NCI-H446 (cell line): ENCODE measurements at regions not wholly inside any gene's neighbourhood (a gene's known extent, or its start where the extent isn't known, plus 50 kb on each side); places are given as distances from the start of the nearest gene placed in this dataset.

Experiments used
- DNase-seq, 2 experiments: peaks; one replicate each; lab custom pipeline; 2025; lab: John Stamatoyannopoulos, UW

GRCh38 chr12:116402163-116402939, 124.9 kb upstream of the MED13L start:
- no peak for DNase-seq

GRCh38 chr12:116403546-116403945, 126.1 kb upstream of the MED13L start:
- DNase-seq = no peak

GRCh38 chr12:116404247-116404646, 126.8 kb upstream of the MED13L start:
- no peak for DNase-seq

- no peak for DNase-seq
Observed at GRCh38 chr12:116404913-116405611, 127.6 kb upstream of the MED13L start.

- DNase-seq = no peak
Observed at GRCh38 chr12:116406529-116406928, 129.0 kb upstream of the MED13L start.

- DNase-seq = no peak
Observed at GRCh38 chr12:116408489-116409250, 131.2 kb upstream of the MED13L start.

GRCh38 chr12:116411977-116412376, 134.5 kb upstream of the MED13L start:
- no peak for DNase-seq

- no peak for DNase-seq
Observed at GRCh38 chr12:116414891-116415290, 137.4 kb upstream of the MED13L start.

GRCh38 chr12:116415408-116416108, 138.1 kb upstream of the MED13L start:
- no peak for DNase-seq

GRCh38 chr12:116416166-116416565, 138.7 kb upstream of the MED13L start:
- no peak for DNase-seq

- no peak for DNase-seq
Observed at GRCh38 chr12:116418551-116418950, 140.6 kb upstream of the MAP1LC3B2 start.

GRCh38 chr12:116420227-116420880, 138.8 kb upstream of the MAP1LC3B2 start:
- peak in 1 of 2 experiments; percentile 36 for DNase-seq

GRCh38 chr12:116421785-116422538, 137.2 kb upstream of the MAP1LC3B2 start:
- no peak for DNase-seq

GRCh38 chr12:116423094-116423493, 136.1 kb upstream of the MAP1LC3B2 start:
- no peak for DNase-seq

- DNase-seq = no peak
Observed at GRCh38 chr12:116425256-116426193, 133.7 kb upstream of the MAP1LC3B2 start.

GRCh38 chr12:116426391-116427136, 132.6 kb upstream of the MAP1LC3B2 start:
- peak in 1 of 2 experiments; percentile 56 for DNase-seq

GRCh38 chr12:116427200-116427930, 131.8 kb upstream of the MAP1LC3B2 start:
- DNase-seq = no peak

- DNase-seq = no peak
Observed at GRCh38 chr12:116429826-116430360, 129.3 kb upstream of the MAP1LC3B2 start.
